ENCODE measurements at regions not wholly inside any gene's neighbourhood (a gene's known extent, or its start where the extent isn't known, plus 50 kb on each side); places are given as distances from the start of the nearest gene placed in this dataset.

DNA sequence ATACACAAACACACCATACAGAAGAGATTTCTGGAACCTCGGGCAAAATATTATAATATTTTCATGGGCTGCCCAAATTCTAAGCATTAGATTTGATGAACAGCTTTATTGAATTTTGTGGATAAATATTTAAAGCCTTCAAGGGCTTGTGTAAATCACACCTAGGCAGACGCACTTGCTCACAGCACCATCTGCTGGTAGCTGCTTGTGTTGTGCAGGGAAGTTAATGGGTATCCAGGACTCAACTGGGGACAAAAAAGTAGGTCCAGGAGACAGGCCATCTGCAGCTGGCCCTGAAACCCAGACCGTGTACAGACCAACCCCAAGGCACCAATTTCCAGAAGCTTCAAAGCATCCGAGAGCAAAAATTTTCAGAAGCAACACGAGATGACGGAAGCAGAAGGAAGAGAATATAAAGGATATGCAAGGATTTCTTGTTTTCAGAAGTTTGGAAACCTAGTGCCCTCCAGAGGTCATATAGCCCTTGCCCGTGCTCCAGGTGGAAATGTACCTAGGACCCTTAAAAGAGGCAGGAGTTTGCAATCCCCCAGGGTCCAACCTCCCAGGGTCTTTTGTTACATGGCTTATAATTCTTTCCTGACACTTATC lies 140.0 kb downstream of the CHD9NB start (continued):
- TF ChIP-seq, protein P1, sequence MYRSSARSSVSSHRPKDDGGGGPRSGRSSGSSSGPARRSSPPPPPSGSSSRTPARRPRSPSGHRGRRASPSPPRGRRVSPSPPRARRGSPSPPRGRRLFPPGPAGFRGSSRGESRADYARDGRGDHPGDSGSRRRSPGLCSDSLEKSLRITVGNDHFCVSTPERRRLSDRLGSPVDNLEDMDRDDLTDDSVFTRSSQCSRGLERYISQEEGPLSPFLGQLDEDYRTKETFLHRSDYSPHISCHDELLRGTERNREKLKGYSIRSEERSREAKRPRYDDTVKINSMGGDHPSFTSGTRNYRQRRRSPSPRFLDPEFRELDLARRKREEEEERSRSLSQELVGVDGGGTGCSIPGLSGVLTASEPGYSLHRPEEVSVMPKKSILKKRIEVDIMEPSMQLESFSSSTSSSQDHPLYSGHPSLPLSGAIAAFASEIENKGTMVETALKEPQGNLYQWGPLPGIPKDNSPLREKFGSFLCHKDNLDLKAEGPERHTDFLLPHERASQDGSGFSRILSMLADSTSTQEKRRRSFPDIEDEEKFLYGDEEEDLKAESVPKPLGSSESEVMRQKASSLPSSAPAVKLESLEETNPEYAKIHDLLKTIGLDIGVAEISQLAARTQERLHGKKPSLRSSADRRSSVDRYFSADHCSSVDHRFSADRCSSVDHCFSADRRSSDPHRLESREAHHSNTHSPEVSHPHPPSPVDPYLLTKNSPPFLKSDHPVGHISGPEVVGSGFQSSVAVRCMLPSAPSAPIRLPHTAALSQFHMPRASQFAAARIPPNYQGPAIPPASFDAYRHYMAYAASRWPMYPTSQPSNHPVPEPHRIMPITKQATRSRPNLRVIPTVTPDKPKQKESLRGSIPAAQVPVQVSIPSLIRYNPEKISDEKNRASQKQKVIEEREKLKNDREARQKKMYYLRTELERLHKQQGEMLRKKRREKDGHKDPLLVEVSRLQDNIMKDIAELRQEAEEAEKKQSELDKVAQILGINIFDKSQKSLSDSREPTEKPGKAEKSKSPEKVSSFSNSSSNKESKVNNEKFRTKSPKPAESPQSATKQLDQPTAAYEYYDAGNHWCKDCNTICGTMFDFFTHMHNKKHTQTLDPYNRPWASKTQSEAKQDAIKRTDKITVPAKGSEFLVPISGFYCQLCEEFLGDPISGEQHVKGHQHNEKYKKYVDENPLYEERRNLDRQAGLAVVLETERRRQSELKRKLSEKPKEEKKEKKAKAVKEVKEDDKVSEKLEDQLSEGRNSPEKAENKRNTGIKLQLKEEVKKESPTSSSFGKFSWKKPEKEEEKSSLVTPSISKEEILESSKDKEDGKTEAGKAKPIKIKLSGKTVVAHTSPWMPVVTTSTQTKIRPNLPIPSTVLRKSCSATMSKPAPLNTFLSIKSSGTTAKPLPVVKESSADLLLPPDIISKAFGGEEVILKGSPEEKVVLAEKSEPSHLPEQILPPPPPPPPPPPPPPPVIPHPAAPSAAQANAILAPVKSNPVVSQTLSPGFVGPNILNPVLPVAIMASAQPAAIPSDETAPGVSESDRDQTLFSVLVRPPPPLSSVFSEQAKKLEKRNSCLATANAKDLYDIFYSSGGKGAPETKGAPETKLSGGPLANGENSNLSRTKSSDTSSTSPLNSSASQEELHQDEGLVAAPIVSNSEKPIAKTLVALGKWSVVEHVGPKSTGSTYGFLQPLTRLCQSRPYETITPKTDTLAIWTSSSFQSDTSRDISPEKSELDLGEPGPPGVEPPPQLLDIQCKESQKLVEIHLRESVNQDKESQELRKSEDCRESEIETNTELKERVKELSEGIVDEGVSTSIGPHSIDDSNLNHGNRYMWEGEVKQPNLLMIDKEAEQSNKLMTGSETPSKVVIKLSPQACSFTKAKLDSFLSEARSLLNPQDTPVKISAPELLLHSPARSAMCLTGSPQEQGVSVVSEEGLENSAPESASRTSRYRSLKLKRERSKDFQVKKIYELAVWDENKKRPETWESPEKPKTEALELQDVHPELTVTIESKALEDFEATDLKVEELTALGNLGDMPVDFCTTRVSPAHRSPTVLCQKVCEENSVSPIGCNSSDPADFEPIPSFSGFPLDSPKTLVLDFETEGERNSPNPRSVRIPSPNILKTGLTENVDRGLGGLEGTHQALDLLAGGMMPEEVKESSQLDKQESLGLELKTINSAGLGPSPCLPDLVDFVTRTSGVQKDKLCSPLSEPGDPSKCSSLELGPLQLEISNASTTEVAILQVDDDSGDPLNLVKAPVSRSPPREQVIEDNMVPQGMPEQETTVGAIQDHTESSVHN (CRISPR knock-in tag; IDR thresholded peaks at IDR 0.05), result no peak
- TF ChIP-seq ZNF674 (CRISPR knock-in tag; IDR thresholded peaks at IDR 0.05; ENCODE audit: low read depth) (no peak), ZNF746 (CRISPR knock-in tag; IDR thresholded peaks at IDR 0.05) (no peak), FOXK1 (CRISPR knock-in tag; IDR thresholded peaks at IDR 0.05; ENCODE audit: borderline replicate concordance, low read depth) (peak; percentile 30; the same call in 1 of the 2 replicates), KLF13 (CRISPR knock-in tag; IDR thresholded peaks at IDR 0.05) (no peak), NCOR1 (IDR thresholded peaks at IDR 0.05; ENCODE audit: borderline replicate concordance, low read length) (no peak), ZNF839 (CRISPR knock-in tag; IDR thresholded peaks at IDR 0.05; ENCODE audit: borderline replicate concordance) (no peak), NR2C2 (CRISPR knock-in tag; IDR thresholded peaks at IDR 0.05; ENCODE audit: borderline replicate concordance) (no peak), REPIN1 (CRISPR knock-in tag; IDR thresholded peaks at IDR 0.05; ENCODE audit: borderline replicate concordance, low read depth) (no peak; the same call in 1 of the 2 replicates), ZNF441 (CRISPR knock-in tag; IDR thresholded peaks at IDR 0.05; ENCODE audit: borderline replicate concordance) (no peak), ZNF253 (CRISPR knock-in tag; IDR thresholded peaks at IDR 0.05; ENCODE audit: borderline replicate concordance) (no peak), POLR2AphosphoS5 (IDR thresholded peaks at IDR 0.05; ENCODE audit: low read depth, low read length) (no peak), SP4 (CRISPR knock-in tag; IDR thresholded peaks at IDR 0.05) (no peak)
- TF ChIP-seq, protein P2, sequence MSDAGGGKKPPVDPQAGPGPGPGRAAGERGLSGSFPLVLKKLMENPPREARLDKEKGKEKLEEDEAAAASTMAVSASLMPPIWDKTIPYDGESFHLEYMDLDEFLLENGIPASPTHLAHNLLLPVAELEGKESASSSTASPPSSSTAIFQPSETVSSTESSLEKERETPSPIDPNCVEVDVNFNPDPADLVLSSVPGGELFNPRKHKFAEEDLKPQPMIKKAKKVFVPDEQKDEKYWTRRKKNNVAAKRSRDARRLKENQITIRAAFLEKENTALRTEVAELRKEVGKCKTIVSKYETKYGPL (CRISPR knock-in tag; IDR thresholded peaks at IDR 0.05), result no peak
- TF ChIP-seq, protein P3, sequence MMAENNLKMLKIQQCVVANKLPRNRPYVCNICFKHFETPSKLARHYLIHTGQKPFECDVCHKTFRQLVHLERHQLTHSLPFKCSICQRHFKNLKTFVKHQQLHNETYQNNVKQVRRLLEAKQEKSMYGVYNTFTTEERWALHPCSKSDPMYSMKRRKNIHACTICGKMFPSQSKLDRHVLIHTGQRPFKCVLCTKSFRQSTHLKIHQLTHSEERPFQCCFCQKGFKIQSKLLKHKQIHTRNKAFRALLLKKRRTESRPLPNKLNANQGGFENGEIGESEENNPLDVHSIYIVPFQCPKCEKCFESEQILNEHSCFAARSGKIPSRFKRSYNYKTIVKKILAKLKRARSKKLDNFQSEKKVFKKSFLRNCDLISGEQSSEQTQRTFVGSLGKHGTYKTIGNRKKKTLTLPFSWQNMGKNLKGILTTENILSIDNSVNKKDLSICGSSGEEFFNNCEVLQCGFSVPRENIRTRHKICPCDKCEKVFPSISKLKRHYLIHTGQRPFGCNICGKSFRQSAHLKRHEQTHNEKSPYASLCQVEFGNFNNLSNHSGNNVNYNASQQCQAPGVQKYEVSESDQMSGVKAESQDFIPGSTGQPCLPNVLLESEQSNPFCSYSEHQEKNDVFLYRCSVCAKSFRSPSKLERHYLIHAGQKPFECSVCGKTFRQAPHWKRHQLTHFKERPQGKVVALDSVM (CRISPR knock-in tag; IDR thresholded peaks at IDR 0.05), result no peak
- TF ChIP-seq, protein P4, sequence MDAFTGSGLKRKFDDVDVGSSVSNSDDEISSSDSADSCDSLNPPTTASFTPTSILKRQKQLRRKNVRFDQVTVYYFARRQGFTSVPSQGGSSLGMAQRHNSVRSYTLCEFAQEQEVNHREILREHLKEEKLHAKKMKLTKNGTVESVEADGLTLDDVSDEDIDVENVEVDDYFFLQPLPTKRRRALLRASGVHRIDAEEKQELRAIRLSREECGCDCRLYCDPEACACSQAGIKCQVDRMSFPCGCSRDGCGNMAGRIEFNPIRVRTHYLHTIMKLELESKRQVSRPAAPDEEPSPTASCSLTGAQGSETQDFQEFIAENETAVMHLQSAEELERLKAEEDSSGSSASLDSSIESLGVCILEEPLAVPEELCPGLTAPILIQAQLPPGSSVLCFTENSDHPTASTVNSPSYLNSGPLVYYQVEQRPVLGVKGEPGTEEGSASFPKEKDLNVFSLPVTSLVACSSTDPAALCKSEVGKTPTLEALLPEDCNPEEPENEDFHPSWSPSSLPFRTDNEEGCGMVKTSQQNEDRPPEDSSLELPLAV (CRISPR knock-in tag; conservative IDR thresholded peaks at IDR 0.05; ENCODE audit: low read depth), result no peak
